HG03521 (cell line): ENCODE measurements at regions not wholly inside any gene's neighbourhood (a gene's known extent, or its start where the extent isn't known, plus 50 kb on each side); places are given as distances from the start of the nearest gene placed in this dataset.
"Not testable (repeated sequence)": the region's sequence is repeated elsewhere in the genome, so short reads cannot be mapped to it uniquely, and the experiment has no call there.

Experiments used
- ATAC-seq: cut with Tn5 transposase; IDR thresholded peaks from one replicate; pipeline ENCODE4 v1.9.1; 2021; ENCODE audit warnings: mild to moderate bottlenecking, moderate library complexity; ENCODE audit not compliant: unreplicated experiment

- ATAC-seq: not testable (repeated sequence)
These were observed 67.3 kb upstream of the EZR start for GRCh38 chr6:158886346-158886977.

DNA sequence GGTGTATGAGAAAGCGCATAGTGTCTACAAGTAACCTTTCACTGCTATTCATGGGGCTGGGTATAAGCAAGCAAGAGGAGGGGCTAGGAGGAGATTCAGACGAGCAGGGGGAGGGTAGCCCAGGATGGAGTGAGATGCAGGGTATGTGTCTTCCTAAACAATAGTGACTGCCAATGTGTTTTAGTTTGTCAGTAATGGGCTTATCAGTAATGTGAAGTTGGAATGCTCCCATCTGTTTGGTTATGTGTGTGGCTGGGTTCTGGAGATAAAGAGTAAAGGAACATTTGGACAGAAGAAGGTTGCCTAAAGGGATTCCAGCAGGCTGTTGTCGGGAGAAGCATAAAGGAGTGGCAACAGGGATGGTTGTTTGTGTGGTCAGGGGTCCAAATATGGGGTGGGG, 62.7 kb upstream of the EZR start:
- ATAC-seq: not testable (repeated sequence)

GRCh38 chr6:158881276-158881675, 62.1 kb upstream of the EZR start:
- not testable (repeated sequence) for ATAC-seq

DNA sequence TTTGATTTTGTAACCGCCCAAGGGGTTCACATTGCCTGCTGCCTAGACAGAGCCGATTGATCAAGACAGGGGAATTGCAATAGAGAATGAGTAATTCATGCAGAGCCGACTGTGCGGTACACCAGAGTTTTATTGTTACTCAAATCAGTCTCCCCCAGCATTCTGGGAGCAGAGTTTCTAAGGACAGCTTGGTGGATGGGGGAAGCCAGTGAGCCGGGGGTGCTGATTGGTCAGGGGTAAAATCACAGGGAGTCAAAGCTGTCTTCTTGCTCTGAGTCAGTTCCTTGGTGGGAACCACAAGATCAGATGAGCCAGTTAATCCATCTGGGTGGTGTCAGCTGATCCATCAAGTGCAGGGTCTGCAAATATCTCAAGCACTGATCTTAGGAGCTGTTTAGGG, 60.0 kb upstream of the EZR start:
- no peak for ATAC-seq

DNA sequence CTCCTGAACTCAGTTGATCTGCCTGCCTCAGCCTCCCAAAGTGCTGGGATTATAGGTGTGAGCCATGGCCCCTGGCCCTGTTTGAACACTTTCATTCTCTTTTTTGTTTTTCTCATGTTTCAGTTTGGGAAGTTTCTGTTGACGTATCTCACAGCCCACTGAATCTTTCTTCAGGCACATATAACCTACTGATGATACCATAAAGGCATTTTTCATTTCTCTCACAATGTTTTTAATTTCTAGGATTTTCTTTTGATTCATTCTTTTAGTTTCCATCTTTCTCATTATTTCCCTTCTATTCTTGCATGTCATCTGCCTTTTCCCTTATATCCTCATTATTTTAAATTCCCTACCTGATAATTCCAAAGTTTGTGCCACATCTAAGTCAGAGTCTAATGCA, 58.5 kb upstream of the EZR start:
- no peak for ATAC-seq

DNA sequence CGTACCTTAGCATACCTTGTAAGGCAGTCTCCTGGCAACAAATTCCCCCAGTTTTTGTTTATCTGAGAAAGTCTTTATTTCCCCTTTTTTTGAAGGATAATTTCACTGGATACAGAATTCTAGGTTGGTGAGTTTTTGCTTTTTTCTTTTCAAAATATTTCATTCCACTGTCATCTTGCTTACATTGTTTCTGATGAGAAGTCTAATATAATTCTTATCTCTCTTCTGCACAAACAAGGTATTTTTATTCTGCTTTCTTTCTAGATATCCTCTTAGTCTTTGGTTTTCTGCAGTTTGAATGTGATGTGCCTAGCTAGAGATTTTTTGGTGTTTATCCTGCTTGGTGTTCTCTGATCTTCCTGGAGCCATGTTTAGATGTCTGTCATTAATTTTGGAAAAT, 57.7 kb upstream of the EZR start:
- no peak for ATAC-seq

DNA sequence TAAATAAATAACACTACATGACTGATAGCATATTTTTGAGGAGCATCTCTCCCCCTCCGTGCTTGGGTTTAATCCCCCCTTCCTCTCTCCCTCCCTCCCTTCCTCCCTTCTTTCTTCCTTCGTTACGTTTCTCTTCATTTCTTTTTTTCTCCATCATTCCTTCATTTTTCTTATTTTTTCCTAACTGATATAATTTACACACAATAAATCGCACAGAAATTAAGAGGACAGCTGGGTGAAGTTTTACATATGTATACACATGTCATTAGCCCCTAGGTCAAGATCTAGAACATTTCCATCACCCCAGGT, 51.4 kb upstream of the EZR start:
- no peak for ATAC-seq

GRCh38 chr6:158869826-158870648, 50.9 kb upstream of the EZR start:
- ATAC-seq: peak; percentile 91

- ATAC-seq: peak; percentile 80
These were observed 50.0 kb upstream of the EZR start for GRCh38 chr6:158868890-158869825.
